ENCODE measurements at regions not wholly inside any gene's neighbourhood (a gene's known extent, or its start where the extent isn't known, plus 50 kb on each side); places are given as distances from the start of the nearest gene placed in this dataset.

DNA sequence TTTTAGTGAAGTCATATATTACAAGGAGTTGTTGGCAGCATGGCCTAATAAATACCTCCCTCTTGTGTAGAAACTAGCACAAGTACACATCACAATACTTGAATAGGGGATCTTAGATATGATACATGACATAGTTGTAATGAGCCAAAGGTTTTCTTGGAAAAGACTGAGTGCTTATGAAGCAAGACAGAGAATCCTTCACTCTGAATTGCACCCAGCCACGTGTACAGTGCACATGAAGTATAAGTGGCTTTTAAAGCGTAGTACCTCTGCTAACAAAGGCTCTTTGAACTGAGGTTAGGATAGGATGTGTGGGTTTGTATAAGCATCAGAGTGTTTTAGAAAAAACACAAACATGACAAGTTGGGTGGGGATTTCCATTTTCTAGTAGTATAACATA lies 145.5 kb upstream of the STMND1 start:
- Mint-ChIP-seq H3K36me3 (ENCODE audit: low read depth) (no peaks in the 10 kb centered on the region), H3K9me3 (no peaks in the 10 kb centered on the region), H3K4me3 (peak overlapping the region; percentile 2), H3K4me1 (peaks cover 47% of the 10 kb centered on the region), H3K27me3 (peaks cover 23% of the 10 kb centered on the region), H3K27ac (peak overlapping the region; percentile 89)
- no peak for DNase-seq
- ATAC-seq: peak; percentile 65

GRCh38 chr6:16955899-16956298 lies 146.0 kb upstream of the STMND1 start:
- Mint-ChIP-seq H3K27ac (peak overlapping the region; percentile 89), H3K27me3 (peaks cover 23% of the 10 kb centered on the region), H3K36me3 (ENCODE audit: low read depth) (no peaks in the 10 kb centered on the region), H3K9me3 (no peaks in the 10 kb centered on the region), H3K4me1 (peaks cover 49% of the 10 kb centered on the region), H3K4me3 (peak overlapping the region; percentile 2)
- DNase-seq (no peak), ATAC-seq (peak; percentile 65)

GRCh38 chr6:16953905-16954304 lies 147.9 kb upstream of the STMND1 start:
- DNase-seq (no peak), ATAC-seq (no peak)
- Mint-ChIP-seq H3K4me1 (peaks cover 57% of the 10 kb centered on the region), H3K27me3 (peaks cover 20% of the 10 kb centered on the region), H3K9me3 (no peaks in the 10 kb centered on the region), H3K4me3 (no peak overlapping the region), H3K27ac (no peak overlapping the region), H3K36me3 (ENCODE audit: low read depth) (peaks cover 3% of the 10 kb centered on the region)

DNA sequence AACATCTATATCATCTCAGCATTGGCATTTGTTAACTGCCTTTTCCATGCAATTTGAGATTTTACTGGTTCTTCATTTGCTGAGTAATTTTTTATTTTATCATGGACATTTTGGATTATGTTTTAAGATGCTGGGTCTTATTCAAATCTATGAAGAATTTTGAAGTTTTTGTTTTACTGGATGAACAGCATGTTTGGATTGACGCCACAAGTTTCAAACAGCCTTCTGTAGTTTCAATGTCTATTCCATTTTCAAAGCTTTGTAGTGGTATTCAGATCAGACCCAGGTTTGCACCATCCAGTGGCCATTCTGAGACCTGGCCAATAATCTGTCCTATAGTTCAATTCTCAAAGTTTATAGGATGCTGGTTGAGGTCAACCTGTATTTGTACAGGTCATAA lies 148.4 kb upstream of the STMND1 start:
- H3K27me3 Mint-ChIP-seq: peaks cover 23% of the 10 kb centered on the region
- DNase-seq (no peak), ATAC-seq (no peak)
- no peaks in the 10 kb centered on the region for H3K9me3 Mint-ChIP-seq
- H3K4me3 Mint-ChIP-seq: peak overlapping the region; percentile 18
- H3K4me1 Mint-ChIP-seq: peaks cover 61% of the 10 kb centered on the region
- H3K27ac Mint-ChIP-seq: no peak overlapping the region
- peaks cover 4% of the 10 kb centered on the region for H3K36me3 Mint-ChIP-seq (ENCODE audit: low read depth)

GRCh38 chr6:16950825-16951495 lies 150.9 kb upstream of the STMND1 start:
- peak; percentile 73 for ATAC-seq
- Mint-ChIP-seq H3K27ac (peak overlapping the region; percentile 68), H3K4me3 (peak overlapping the region; percentile 58), H3K9me3 (peaks cover 6% of the 10 kb centered on the region), H3K36me3 (ENCODE audit: low read depth) (peaks cover 4% of the 10 kb centered on the region), H3K4me1 (peaks cover 67% of the 10 kb centered on the region), H3K27me3 (peaks cover 40% of the 10 kb centered on the region)
- no peak for DNase-seq

DNA sequence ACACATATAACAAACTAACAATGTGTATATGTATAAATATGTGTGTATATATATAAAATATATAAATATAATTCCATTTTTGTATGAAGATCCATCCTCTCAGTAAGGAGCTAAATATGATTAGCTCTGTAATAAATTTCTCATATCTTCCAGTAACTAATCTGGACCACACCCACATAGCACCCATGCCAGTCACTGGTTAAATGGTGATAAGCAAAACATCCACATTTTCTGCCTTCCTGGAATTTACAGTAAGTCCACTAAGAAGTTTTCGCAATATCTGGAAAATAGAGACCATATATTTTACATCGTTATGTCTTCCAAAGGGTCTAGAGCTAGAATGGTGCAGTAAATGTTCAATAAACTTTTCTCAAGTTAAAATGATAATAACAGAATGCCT lies 151.5 kb upstream of the STMND1 start:
- Mint-ChIP-seq H3K4me1 (peaks cover 62% of the 10 kb centered on the region), H3K27ac (no peak overlapping the region), H3K36me3 (ENCODE audit: low read depth) (peaks cover 4% of the 10 kb centered on the region), H3K4me3 (no peak overlapping the region), H3K9me3 (peaks cover 6% of the 10 kb centered on the region), H3K27me3 (peaks cover 45% of the 10 kb centered on the region)
- ATAC-seq: no peak
- DNase-seq: no peak

- H3K9me3 Mint-ChIP-seq: peaks cover 6% of the 10 kb centered on the region
- peaks cover 46% of the 10 kb centered on the region for H3K27me3 Mint-ChIP-seq
- peaks cover 57% of the 10 kb centered on the region for H3K4me1 Mint-ChIP-seq
- DNase-seq (no peak), ATAC-seq (no peak)
- no peak overlapping the region for H3K4me3 Mint-ChIP-seq
- no peak overlapping the region for H3K27ac Mint-ChIP-seq
- H3K36me3 Mint-ChIP-seq (ENCODE audit: low read depth): peaks cover 4% of the 10 kb centered on the region
Observed at GRCh38 chr6:16949716-16950115, 152.1 kb upstream of the STMND1 start.

GRCh38 chr6:16948396-16948795 lies 153.5 kb upstream of the STMND1 start:
- ATAC-seq (no peak), DNase-seq (no peak)
- peaks cover 4% of the 10 kb centered on the region for H3K36me3 Mint-ChIP-seq (ENCODE audit: low read depth)
- H3K27me3 Mint-ChIP-seq: peaks cover 43% of the 10 kb centered on the region
- H3K27ac Mint-ChIP-seq: peak overlapping the region; percentile 67
- peaks cover 6% of the 10 kb centered on the region for H3K9me3 Mint-ChIP-seq
- H3K4me1 Mint-ChIP-seq: peaks cover 52% of the 10 kb centered on the region
- no peak overlapping the region for H3K4me3 Mint-ChIP-seq

DNA sequence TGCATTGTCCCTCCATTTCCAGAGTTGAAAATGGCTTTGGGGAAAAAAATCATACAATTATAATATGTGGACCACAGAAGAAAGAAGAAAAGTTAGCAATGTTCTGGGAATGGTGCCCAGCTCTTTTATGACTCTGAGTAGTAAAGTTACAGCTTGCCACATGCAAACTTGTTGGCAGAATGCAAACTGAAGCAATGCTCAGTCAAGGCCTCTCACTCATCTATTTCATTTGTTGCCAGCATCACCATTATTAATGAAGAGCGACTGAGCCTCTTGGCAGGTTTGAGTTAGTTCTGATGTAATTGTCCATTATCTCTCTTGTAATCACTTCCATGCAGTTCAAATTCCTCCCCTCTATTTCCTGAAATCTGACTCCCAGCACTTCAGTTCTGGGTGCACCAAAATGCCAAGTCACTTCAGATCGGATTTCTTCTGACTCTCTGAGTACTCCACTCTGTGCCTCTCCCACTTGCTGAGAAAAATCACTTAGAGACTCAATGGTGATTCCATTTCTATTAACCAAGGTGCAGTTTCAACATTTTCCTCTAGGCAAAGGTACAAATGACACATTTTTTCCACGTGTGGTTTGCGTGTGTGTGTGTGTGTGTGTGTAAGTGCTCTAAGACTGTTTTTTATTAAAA lies 154.4 kb upstream of the STMND1 start:
- peak overlapping the region; percentile 67 for H3K27ac Mint-ChIP-seq
- no peak for ATAC-seq
- peaks cover 46% of the 10 kb centered on the region for H3K4me1 Mint-ChIP-seq

GRCh38 chr6:16944596-16944995 lies 157.3 kb upstream of the STMND1 start:
- DNase-seq: no peak
- Mint-ChIP-seq H3K27me3 (peaks cover 49% of the 10 kb centered on the region), H3K4me3 (no peak overlapping the region), H3K27ac (no peak overlapping the region), H3K4me1 (peaks cover 31% of the 10 kb centered on the region), H3K36me3 (ENCODE audit: low read depth) (peaks cover 4% of the 10 kb centered on the region), H3K9me3 (peaks cover 6% of the 10 kb centered on the region)
- no peak for ATAC-seq

More for the DNA sequence above, 154.4 kb upstream of the STMND1 start:
- Mint-ChIP-seq H3K36me3 (ENCODE audit: low read depth) (peaks cover 4% of the 10 kb centered on the region), H3K9me3 (peaks cover 6% of the 10 kb centered on the region), H3K4me3 (no peak overlapping the region), H3K27me3 (peaks cover 34% of the 10 kb centered on the region)
- DNase-seq: no peak

DNA sequence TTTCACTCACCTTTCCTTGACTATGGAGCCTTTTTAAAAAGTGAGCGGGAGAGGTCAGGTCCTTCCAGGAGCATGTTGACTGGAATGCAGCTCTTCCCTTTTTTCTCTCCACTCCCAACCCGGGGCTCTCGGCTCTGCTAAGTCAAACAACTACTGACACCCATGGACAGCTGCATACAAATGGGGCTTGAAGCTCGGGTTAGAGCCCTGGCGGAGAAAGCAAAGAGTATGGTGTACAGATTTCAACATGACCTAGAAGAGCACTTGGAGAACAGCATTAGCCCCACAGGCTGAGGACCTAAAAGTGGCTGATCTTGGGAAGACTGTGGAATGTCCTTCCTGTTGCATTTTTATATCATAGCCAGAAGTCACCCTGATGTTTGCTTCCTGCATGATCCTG lies 162.0 kb upstream of the STMND1 start:
- no peaks in the 10 kb centered on the region for H3K36me3 Mint-ChIP-seq (ENCODE audit: low read depth)
- H3K27ac Mint-ChIP-seq: no peak overlapping the region
- H3K4me3 Mint-ChIP-seq: no peak overlapping the region
- DNase-seq (no peak), ATAC-seq (no peak)
- H3K27me3 Mint-ChIP-seq: peaks cover 46% of the 10 kb centered on the region
- no peaks in the 10 kb centered on the region for H3K9me3 Mint-ChIP-seq
- no peaks in the 10 kb centered on the region for H3K4me1 Mint-ChIP-seq

GRCh38 chr6:16939351-16939750 lies 162.5 kb upstream of the STMND1 start:
- Mint-ChIP-seq H3K4me3 (no peak overlapping the region), H3K27ac (no peak overlapping the region), H3K27me3 (peaks cover 47% of the 10 kb centered on the region), H3K4me1 (no peaks in the 10 kb centered on the region), H3K36me3 (ENCODE audit: low read depth) (no peaks in the 10 kb centered on the region), H3K9me3 (no peaks in the 10 kb centered on the region)
- ATAC-seq (no peak), DNase-seq (no peak)

- H3K9me3 Mint-ChIP-seq: no peaks in the 10 kb centered on the region
- no peak overlapping the region for H3K27ac Mint-ChIP-seq
- DNase-seq (no peak), ATAC-seq (no peak)
- no peak overlapping the region for H3K4me3 Mint-ChIP-seq
- H3K4me1 Mint-ChIP-seq: no peaks in the 10 kb centered on the region
- peaks cover 45% of the 10 kb centered on the region for H3K27me3 Mint-ChIP-seq
- no peaks in the 10 kb centered on the region for H3K36me3 Mint-ChIP-seq (ENCODE audit: low read depth)
Observed at GRCh38 chr6:16936893-16937292, 165.0 kb upstream of the STMND1 start.

GRCh38 chr6:16933961-16934360 lies 167.9 kb upstream of the STMND1 start:
- no peaks in the 10 kb centered on the region for H3K4me1 Mint-ChIP-seq
- peaks cover 2% of the 10 kb centered on the region for H3K36me3 Mint-ChIP-seq (ENCODE audit: low read depth)
- ATAC-seq (no peak), DNase-seq (no peak)
- no peaks in the 10 kb centered on the region for H3K9me3 Mint-ChIP-seq
- no peak overlapping the region for H3K4me3 Mint-ChIP-seq
- no peak overlapping the region for H3K27ac Mint-ChIP-seq
- peaks cover 37% of the 10 kb centered on the region for H3K27me3 Mint-ChIP-seq

DNA sequence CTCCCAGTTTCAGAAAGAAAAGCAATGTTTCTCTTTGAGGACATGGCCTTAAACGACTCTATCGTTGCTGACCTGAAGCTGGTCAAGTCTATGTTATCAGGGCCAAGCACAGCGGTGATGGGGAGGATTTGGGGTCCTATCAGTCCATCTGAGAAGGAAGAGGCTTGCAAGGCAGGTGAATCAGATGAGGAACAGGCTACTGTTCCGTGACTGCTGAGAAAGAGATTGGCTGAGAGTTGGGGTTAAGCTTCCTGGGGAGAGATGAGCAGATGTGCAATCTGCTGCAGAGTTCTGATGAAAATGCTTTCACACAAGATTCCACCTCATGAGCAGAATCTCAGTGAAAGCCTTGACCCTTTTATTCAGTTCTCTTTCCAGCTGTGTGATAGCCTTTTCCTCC lies 168.3 kb upstream of the STMND1 start:
- no peak for ATAC-seq
- Mint-ChIP-seq H3K4me1 (no peaks in the 10 kb centered on the region), H3K27me3 (peaks cover 37% of the 10 kb centered on the region), H3K36me3 (ENCODE audit: low read depth) (peaks cover 2% of the 10 kb centered on the region), H3K4me3 (no peak overlapping the region), H3K27ac (no peak overlapping the region), H3K9me3 (no peaks in the 10 kb centered on the region)
- no peak for DNase-seq
